HepG2 (cell line): ENCODE measurements at regions not wholly inside any gene's neighbourhood (a gene's known extent, or its start where the extent isn't known, plus 50 kb on each side); places are given as distances from the start of the nearest gene placed in this dataset.

Source experiments
- ATRX ChIP-seq: sonication (generic); formaldehyde crosslinking; IDR thresholded peaks from 2 replicates; pipeline ENCODE4 v1.4.0; 2020; ENCODE audit warnings: missing genetic modification reagents, borderline replicate concordance
- CREM ChIP-seq, 2 experiments: sonication (generic) in 1 of 2; formaldehyde crosslinking in 1 of 2; IDR thresholded peaks; 2 replicates each; pipeline versions ENCODE4 v1.4.0 to v1.6.1; 2016 to 2020; ENCODE audit warnings: antibody characterized with exemption in 1 of 2, mild to moderate bottlenecking in 1 of 2, missing genetic modification reagents in 1 of 2
- CTCF ChIP-seq: sonication (generic); formaldehyde crosslinking; IDR thresholded peaks from 2 replicates; pipeline ENCODE4 v1.5.0; 2020; ENCODE audit warnings: mild to moderate bottlenecking, missing genetic modification reagents, moderate library complexity
- EED ChIP-seq: sonication (generic); formaldehyde crosslinking; IDR thresholded peaks from 2 replicates; pipeline ENCODE4 v1.5.0; 2020; ENCODE audit warnings: mild to moderate bottlenecking, missing genetic modification reagents
- EP300 ChIP-seq, 3 experiments: sonication (generic) in 1 of 3; formaldehyde crosslinking in 1 of 3; IDR thresholded peaks; 2 replicates each; pipeline versions ENCODE4 v1.5.1 to v1.6.1; 2011 to 2020; ENCODE audit warnings: low read depth in 2 of 3, low read length in 2 of 3, borderline replicate concordance in 1 of 3, improper control_type of control experiment in 1 of 3, mild to moderate bottlenecking in 1 of 3, missing genetic modification reagents in 1 of 3, moderate library complexity in 1 of 3
- FOXA3 ChIP-seq: IDR thresholded peaks from 2 replicates; pipeline ENCODE4 v1.6.1; 2016; ENCODE audit warnings: missing genetic modification reagents, missing compliant biosample characterization
- HDAC1 ChIP-seq: sonication (generic); formaldehyde crosslinking; IDR thresholded peaks from 2 replicates; pipeline ENCODE4 v1.5.1; 2020; ENCODE audit warnings: mild to moderate bottlenecking, missing genetic modification reagents
- NFYB ChIP-seq: sonication (generic); formaldehyde crosslinking; IDR thresholded peaks from 2 replicates; pipeline ENCODE4 v1.4.0; 2020; ENCODE audit warnings: missing genetic modification reagents
- TAF1 ChIP-seq: sonication (generic); formaldehyde crosslinking; IDR thresholded peaks from 2 replicates; pipeline ENCODE4 v1.4.0; 2020; ENCODE audit warnings: missing genetic modification reagents
- TRIM24 ChIP-seq: sonication (generic); formaldehyde crosslinking; IDR thresholded peaks from 2 replicates; pipeline ENCODE4 v1.8.0; 2022; ENCODE audit warnings: mild to moderate bottlenecking, missing genetic modification reagents
- ZC3H13 ChIP-seq: sonication (generic); formaldehyde crosslinking; IDR thresholded peaks from 2 replicates; pipeline ENCODE4 v1.8.1; 2023; ENCODE audit warnings: mild to moderate bottlenecking, missing genetic modification reagents, moderate library complexity
- TF ChIP-seq, protein P1 (sequence below): sonication (generic); formaldehyde crosslinking; IDR thresholded peaks from 2 replicates; pipeline ENCODE4 v1.4.0; 2020; ENCODE audit warnings: missing genetic modification reagents

GRCh38 chr3:112738366-112738765, 97.4 kb upstream of the CCDC80 start:
- TF ChIP-seq NFYB (CRISPR knock-in tag) (no peak), CREM (IDR thresholded peaks at IDR 0.05) (no peak), CREM (CRISPR knock-in tag; IDR thresholded peaks at IDR 0.05) (no peak), ATRX (CRISPR knock-in tag) (no peak), FOXA3 (CRISPR knock-in tag) (no peak), EED (no peak), TAF1 (CRISPR knock-in tag) (no peak), TRIM24 (CRISPR knock-in tag) (no peak), ZC3H13 (no peak), CTCF (no peak), EP300 (IDR thresholded peaks at IDR 0.05; ENCODE audit: low read depth in 2 of 2, low read length in 2 of 2) (no peak), EP300 (CRISPR knock-in tag; IDR thresholded peaks at IDR 0.05; ENCODE audit: borderline replicate concordance) (no peak), HDAC1 (CRISPR knock-in tag) (no peak)
- TF ChIP-seq, protein P1, sequence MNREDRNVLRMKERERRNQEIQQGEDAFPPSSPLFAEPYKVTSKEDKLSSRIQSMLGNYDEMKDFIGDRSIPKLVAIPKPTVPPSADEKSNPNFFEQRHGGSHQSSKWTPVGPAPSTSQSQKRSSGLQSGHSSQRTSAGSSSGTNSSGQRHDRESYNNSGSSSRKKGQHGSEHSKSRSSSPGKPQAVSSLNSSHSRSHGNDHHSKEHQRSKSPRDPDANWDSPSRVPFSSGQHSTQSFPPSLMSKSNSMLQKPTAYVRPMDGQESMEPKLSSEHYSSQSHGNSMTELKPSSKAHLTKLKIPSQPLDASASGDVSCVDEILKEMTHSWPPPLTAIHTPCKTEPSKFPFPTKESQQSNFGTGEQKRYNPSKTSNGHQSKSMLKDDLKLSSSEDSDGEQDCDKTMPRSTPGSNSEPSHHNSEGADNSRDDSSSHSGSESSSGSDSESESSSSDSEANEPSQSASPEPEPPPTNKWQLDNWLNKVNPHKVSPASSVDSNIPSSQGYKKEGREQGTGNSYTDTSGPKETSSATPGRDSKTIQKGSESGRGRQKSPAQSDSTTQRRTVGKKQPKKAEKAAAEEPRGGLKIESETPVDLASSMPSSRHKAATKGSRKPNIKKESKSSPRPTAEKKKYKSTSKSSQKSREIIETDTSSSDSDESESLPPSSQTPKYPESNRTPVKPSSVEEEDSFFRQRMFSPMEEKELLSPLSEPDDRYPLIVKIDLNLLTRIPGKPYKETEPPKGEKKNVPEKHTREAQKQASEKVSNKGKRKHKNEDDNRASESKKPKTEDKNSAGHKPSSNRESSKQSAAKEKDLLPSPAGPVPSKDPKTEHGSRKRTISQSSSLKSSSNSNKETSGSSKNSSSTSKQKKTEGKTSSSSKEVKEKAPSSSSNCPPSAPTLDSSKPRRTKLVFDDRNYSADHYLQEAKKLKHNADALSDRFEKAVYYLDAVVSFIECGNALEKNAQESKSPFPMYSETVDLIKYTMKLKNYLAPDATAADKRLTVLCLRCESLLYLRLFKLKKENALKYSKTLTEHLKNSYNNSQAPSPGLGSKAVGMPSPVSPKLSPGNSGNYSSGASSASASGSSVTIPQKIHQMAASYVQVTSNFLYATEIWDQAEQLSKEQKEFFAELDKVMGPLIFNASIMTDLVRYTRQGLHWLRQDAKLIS (CRISPR knock-in tag) = no peak
